Stomach (tissue), 8 donors: ENCODE measurements at regions not wholly inside any gene's neighbourhood (a gene's known extent, or its start where the extent isn't known, plus 50 kb on each side); places are given as distances from the start of the nearest gene placed in this dataset.
A peak's percentile ranks its signal among the peaks of the same experiment; 100 is the strongest.
"Not testable (repeated sequence)": the region's sequence is repeated elsewhere in the genome, so short reads cannot be mapped to it uniquely, and the experiment has no call there.

ENCODE experiments used
- DNase-seq, 2 donors: peaks; one replicate each; pipeline versions ENCODE4 v3.0.0 to v3.0.0-alpha.2; 2013 to 2019
- H3K27ac ChIP-seq, 5 donors: fragments of 200-600 bp in 4 of 5; sonication (generic) in 4 of 5; one replicate each; pipeline ENCODE4 v1.5.1; 2013 to 2019; ENCODE audit warnings: mild to moderate bottlenecking in 1 of 5, moderate library complexity in 1 of 5
- H3K27me3 ChIP-seq, 3 donors: fragments of 200-600 bp; sonication (generic); one replicate each; pipeline ENCODE4 v1.5.1; 2017 to 2019; ENCODE audit warnings: mixed run types in 1 of 3
- H3K36me3 ChIP-seq, 4 donors: fragments of 200-600 bp; sonication (generic); 1 replicate in 3 of 4; 2 replicates in 1 of 4; pipeline ENCODE4 v1.5.1; 2016 to 2019
- H3K4me1 ChIP-seq, 4 donors: fragments of 200-600 bp; sonication (generic); one replicate each; pipeline ENCODE4 v1.5.1; 2016 to 2019
- H3K4me3 ChIP-seq, 4 donors: fragments of 200-600 bp; sonication (generic) in 3 of 4; one replicate each; pipeline ENCODE4 v1.5.1; 2016 to 2019; ENCODE audit warnings: mild to moderate bottlenecking in 1 of 4
- H3K9me3 ChIP-seq, 4 donors: fragments of 200-600 bp; sonication (generic); one replicate each; pipeline ENCODE4 v1.5.1; 2016 to 2019
- EP300 ChIP-seq: sonication (generic); formaldehyde crosslinking; IDR thresholded peaks from one replicate; pipeline ENCODE4 v1.6.1; 2017; ENCODE audit warnings: antibody characterized with exemption
- POLR2A ChIP-seq, 4 donors: fragments of 450-650 bp; IDR thresholded peaks; one replicate each; pipeline ENCODE4 v1.6.1; 2016; ENCODE audit warnings: antibody characterized with exemption in 4 of 4, control low read depth in 2 of 4, mild to moderate bottlenecking in 1 of 4, moderate library complexity in 1 of 4
- POLR2AphosphoS5 ChIP-seq, 3 donors: sonication (generic); formaldehyde crosslinking; IDR thresholded peaks; one replicate each; pipeline ENCODE4 v1.6.1; 2016; ENCODE audit warnings: antibody characterized with exemption in 3 of 3
- WGBS, 5 donors: extraction: QIAGEN DNeasy Blood & Tissue Kit in 3 of 5; methylation state at CpG; one replicate each; pipeline versions ENCODE4 v1.1.5 to v1.1.7; 2013 to 2018; 5-methylcytosine and 5-hydroxymethylcytosine counted together
- intact Hi-C: fragments of 100-400 bp; cut with DNase I; formaldehyde crosslinking; loops from one replicate; pipeline ENCODE4 v1.15.1; 2023; ENCODE audit warnings: low total_unique reads
- TF ChIP-seq, protein P1 (sequence below), 7 experiments: fragments of 450-650 bp in 4 of 7; fragments of 200-600 bp in 3 of 7; sonication (generic) in 3 of 7; IDR thresholded peaks; one replicate each; pipeline ENCODE4 v1.5.1; 2016 to 2019; ENCODE audit warnings: antibody characterized with exemption in 7 of 7, control low read depth in 2 of 7, mild to moderate bottlenecking in 1 of 7
- donor health status: healthy with polysubstance abuse.
- donor health status: Bipolar disorder and iron deficiency.
- donor health status: healthy.

DNA sequence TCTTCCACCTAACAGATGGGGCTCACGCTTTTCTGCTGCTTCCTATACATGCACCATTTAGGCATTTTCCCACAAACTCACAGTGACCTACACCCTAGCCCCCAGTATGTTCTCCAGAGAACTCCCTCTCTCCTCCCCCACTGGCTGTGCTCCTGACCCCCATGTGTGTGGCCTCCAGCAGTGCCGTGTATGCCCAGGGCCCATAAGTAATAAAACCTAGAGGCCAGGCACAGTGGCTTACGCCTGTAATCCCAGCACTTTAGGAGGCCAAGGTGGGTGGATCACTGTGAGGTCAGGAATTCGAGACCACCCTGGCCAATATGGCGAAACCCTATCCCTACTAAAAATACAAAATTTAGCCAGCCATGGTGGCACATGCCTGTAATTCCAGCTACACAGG is 54.7 kb upstream of the NXT1 start:
- Histone ChIP-seq H3K27me3 (no peaks in the 10 kb centered on the region), H3K27ac (peak overlapping the region in 4 of 5 donors; percentile 47 to 59 (median 51)), H3K9me3 (no peaks in the 10 kb centered on the region), H3K4me1 (peaks cover 0 to 25% (median 3%) of the 10 kb centered on the region in 4 donors), H3K36me3 (no peaks in the 10 kb centered on the region), H3K4me3 (no peak overlapping the region)
- TF ChIP-seq POLR2AphosphoS5 (IDR thresholded peaks at IDR 0.05): no peak
- TF ChIP-seq, protein P1, sequence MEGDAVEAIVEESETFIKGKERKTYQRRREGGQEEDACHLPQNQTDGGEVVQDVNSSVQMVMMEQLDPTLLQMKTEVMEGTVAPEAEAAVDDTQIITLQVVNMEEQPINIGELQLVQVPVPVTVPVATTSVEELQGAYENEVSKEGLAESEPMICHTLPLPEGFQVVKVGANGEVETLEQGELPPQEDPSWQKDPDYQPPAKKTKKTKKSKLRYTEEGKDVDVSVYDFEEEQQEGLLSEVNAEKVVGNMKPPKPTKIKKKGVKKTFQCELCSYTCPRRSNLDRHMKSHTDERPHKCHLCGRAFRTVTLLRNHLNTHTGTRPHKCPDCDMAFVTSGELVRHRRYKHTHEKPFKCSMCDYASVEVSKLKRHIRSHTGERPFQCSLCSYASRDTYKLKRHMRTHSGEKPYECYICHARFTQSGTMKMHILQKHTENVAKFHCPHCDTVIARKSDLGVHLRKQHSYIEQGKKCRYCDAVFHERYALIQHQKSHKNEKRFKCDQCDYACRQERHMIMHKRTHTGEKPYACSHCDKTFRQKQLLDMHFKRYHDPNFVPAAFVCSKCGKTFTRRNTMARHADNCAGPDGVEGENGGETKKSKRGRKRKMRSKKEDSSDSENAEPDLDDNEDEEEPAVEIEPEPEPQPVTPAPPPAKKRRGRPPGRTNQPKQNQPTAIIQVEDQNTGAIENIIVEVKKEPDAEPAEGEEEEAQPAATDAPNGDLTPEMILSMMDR (IDR thresholded peaks at IDR 0.05): no peak
- no peak for TF ChIP-seq EP300
- TF ChIP-seq POLR2A (IDR thresholded peaks at IDR 0.05): no peak
- 87 to 93% (median 92%) methylated on average over 5 of the region's 5 CpGs for WGBS, 5 donors
- intact Hi-C loops: no loop called here
- no peak for DNase-seq

- 89 to 95% (median 93%) methylated on average over 10 of the region's 10 CpGs for WGBS, 5 donors
- peak overlapping the region in 4 of 5 donors; percentile 52 to 79 (median 66) for H3K27ac ChIP-seq
- no peak for DNase-seq
- no peaks in the 10 kb centered on the region for H3K9me3 ChIP-seq
- intact Hi-C loops: no loop called here
- H3K36me3 ChIP-seq: no peaks in the 10 kb centered on the region
- no peak overlapping the region for H3K4me3 ChIP-seq
- no peaks in the 10 kb centered on the region for H3K27me3 ChIP-seq
- H3K4me1 ChIP-seq: peaks cover 0 to 31% (median 10%) of the 10 kb centered on the region in 4 donors
- no peak for TF ChIP-seq POLR2AphosphoS5 (IDR thresholded peaks at IDR 0.05)
- TF ChIP-seq EP300: no peak
- TF ChIP-seq, protein P1 (IDR thresholded peaks at IDR 0.05): no peak
- TF ChIP-seq POLR2A (IDR thresholded peaks at IDR 0.05): no peak
Observed at GRCh38 chr20:23294671-23295070, 55.9 kb upstream of the NXT1 start.

DNA sequence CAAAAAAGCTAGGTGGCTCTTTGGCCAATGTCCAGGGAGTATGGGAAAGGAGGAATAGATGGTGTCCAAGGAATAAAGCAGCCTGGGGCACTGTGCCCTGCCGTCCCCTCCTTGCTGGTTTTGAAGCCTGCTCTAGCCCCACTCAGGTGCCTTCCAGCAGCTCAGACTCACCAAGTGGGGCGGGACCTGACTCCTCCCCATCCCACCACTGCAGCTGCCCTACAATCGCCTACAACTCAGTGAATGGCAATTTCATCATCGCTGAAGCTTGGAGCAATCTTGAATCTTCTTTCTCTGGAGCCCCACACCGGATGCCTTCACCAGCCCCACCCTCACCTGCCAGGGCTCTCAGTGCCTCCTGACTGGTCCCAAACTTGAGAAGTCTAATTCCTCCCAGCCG is 56.4 kb upstream of the NXT1 start:
- Histone ChIP-seq H3K27ac (peak overlapping the region in 4 of 5 donors; percentile 52 to 79 (median 66)), H3K9me3 (no peaks in the 10 kb centered on the region), H3K27me3 (no peaks in the 10 kb centered on the region), H3K4me3 (no peak overlapping the region), H3K36me3 (no peaks in the 10 kb centered on the region), H3K4me1 (peaks cover 0 to 31% (median 10%) of the 10 kb centered on the region in 4 donors)
- intact Hi-C loops: no loop called here
- DNase-seq: no peak
- 81 to 87% (median 81%) methylated on average over 6 of the region's 6 CpGs for WGBS, 5 donors
- no peak for TF ChIP-seq POLR2A (IDR thresholded peaks at IDR 0.05)

GRCh38 chr20:23293689-23294088 is 56.9 kb upstream of the NXT1 start:
- no peaks in the 10 kb centered on the region for H3K9me3 ChIP-seq
- peak in 1 of 2 donors; percentile 23 for DNase-seq
- H3K4me3 ChIP-seq: no peak overlapping the region
- H3K27me3 ChIP-seq: no peaks in the 10 kb centered on the region
- WGBS, 5 donors: 61 to 75% (median 74%) methylated on average over 4 to 6 of the region's 6 CpGs
- H3K36me3 ChIP-seq: no peaks in the 10 kb centered on the region
- intact Hi-C loops: no loop called here
- peak overlapping the region in 4 of 5 donors; percentile 52 to 79 (median 66) for H3K27ac ChIP-seq
- TF ChIP-seq, protein P1 (IDR thresholded peaks at IDR 0.05): no peak
- TF ChIP-seq POLR2AphosphoS5 (IDR thresholded peaks at IDR 0.05): peak; percentile 47 to 76 (median 70)
- peak; percentile 18 for TF ChIP-seq EP300
- TF ChIP-seq POLR2A (IDR thresholded peaks at IDR 0.05): no peak
- peaks cover 0 to 31% (median 10%) of the 10 kb centered on the region in 4 donors for H3K4me1 ChIP-seq

DNA sequence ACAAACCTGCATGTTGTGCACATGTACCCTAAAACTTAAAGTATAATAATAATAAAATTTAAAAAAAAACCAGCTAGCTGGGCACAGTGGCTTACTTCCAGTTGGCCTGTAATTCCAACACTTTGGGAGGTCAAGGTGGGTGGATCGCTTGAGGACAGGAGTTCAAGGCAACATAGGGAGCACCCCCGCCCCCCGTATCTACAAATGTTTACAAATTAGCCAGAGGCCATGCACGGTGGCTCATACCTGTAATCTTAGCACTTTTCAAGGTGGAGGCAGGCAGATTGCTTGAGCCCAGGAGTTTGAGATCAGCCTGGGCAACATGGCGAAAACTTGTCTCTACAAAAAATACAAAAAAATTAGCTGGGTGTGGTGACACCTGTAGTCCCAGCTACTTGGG is 58.3 kb upstream of the NXT1 start:
- DNase-seq, H3K36me3 ChIP-seq, intact Hi-C loops, H3K27ac ChIP-seq, H3K27me3 ChIP-seq, H3K9me3 ChIP-seq, H3K4me3 ChIP-seq: not testable (repeated sequence)
- 52 to 68% (median 57%) methylated on average over 5 of the region's 5 CpGs for whole genome bisulfite sequencing, 5 donors
- peaks cover 0 to 25% (median 10%) of the 10 kb centered on the region in 4 donors for H3K4me1 ChIP-seq
